NOMO-1 (cell line): ENCODE measurements at regions not wholly inside any gene's neighbourhood (a gene's known extent, or its start where the extent isn't known, plus 50 kb on each side); places are given as distances from the start of the nearest gene placed in this dataset.
A peak's percentile ranks its signal among the peaks of the same experiment; 100 is the strongest.

Experiments
- DNase-seq, 2 experiments: peaks; one replicate each; lab custom pipeline; 2025; ENCODE audit not compliant: unreplicated experiment in 2 of 2; lab: John Stamatoyannopoulos, UW

- no peak for DNase-seq
These were observed 315.8 kb downstream of the MID1IP1 start for GRCh38 chrX:39117101-39117500.

DNA sequence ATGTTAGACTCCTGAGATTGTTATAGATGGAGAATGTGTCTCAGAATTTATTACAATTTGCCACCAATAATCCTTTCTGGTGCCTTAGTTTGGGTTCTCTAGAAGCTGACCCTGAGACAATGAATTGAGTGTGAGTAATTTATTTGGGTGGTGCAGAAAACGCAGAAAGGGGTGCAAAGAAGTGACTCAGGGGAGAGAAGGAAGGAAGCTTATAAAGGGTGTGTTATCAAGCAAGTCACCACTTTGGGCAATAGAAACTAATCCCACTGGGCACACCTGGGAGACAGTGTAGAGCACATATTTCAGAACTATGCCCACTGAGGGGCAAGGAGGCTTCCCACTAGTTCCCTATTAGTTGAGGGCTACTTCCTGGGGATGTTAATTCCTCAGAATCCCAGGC lies 320.6 kb downstream of the MID1IP1 start:
- no peak for DNase-seq

DNA sequence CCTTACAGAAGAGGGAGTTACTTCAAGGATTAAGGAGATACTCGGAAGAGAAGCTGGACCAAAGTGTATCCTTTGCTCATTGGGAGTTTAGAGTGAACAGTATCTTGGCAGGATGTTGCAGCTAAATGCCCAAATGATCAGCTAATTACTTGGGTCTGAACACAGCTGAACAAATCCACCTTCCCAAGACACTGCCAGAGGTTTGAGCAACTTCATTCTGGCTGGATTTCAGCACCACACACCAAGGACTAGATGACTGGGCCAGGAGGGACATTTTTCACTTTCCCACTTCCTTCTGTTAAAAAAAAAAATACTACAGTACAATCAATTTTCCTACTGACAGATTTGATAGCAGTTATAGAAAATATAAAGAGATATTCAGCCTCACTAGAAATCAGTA lies 324.6 kb downstream of the MID1IP1 start:
- DNase-seq, result no peak

GRCh38 chrX:39133971-39134370 lies 332.7 kb downstream of the MID1IP1 start:
- DNase-seq, result peak; percentile 20 to 41

DNA sequence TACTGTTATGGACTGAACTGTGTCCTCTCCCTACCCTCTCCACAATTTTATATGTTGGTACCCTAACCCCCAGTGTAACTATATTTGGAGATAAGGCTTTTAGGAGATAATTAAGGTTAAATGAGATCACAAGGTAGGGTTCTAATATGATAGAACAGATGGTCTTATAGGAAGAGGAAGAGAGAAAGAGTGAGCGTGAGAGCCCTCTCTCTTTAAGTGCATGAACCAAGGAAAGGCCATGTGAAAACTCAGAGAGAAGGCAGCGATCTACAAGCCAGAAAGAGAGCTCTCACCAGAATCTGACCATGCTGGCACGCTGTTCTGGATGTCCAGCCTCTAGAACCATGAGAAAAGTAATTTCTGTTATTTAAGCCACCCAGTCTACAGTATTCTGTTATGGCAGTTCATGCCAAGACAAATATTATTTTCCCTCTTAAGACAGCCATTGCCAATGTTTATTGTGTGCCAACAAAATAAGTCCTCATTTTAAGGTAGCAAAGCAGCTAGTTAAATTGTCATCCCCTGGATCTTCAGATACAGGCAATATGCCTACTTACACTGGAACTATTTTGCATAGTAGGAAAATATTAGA lies 336.2 kb downstream of the MID1IP1 start:
- no peak for DNase-seq

DNA sequence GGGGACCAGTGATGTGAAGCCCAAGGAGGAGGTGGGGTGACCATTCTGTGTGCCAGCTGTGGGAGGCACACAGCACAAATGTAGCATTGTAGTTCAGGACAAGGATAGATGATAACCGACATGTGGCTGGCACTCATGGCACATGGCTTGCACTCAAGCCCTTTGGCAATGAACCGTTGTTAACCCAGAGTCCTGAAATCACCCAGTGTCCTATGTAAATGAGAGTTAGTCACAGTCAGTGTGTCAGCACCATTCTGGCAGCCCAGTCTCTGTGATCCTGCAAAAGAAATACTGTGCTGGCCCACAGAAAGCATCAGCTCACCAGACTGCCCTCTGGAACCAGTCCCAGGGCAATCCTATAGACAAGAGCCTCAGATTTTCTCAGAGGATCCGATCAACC lies 339.3 kb downstream of the MID1IP1 start:
- DNase-seq, result no peak

- DNase-seq, result peak; percentile 88 to 97
These were observed 343.1 kb downstream of the MID1IP1 start for GRCh38 chrX:39144323-39144722.

DNA sequence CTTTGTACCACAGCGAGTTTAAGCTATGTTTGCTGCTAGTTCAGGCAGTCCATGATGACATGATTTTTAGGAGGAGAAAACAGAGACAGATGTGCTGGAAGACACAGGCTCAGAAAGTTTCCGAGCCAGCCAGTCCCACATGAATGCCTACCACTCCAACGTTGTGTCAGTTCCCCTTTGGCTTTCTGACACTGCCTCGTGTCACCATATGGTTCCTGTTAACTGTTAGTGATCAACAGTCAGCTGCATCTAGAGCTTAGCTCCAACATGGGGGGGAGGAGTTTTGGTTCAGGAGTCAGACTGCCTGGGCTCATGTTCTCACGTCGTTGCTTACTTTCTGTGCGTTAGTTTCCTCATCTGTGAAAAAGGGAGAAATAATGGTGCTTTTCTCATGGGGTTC lies 343.7 kb downstream of the MID1IP1 start:
- peak; percentile 86 to 96 for DNase-seq

DNA sequence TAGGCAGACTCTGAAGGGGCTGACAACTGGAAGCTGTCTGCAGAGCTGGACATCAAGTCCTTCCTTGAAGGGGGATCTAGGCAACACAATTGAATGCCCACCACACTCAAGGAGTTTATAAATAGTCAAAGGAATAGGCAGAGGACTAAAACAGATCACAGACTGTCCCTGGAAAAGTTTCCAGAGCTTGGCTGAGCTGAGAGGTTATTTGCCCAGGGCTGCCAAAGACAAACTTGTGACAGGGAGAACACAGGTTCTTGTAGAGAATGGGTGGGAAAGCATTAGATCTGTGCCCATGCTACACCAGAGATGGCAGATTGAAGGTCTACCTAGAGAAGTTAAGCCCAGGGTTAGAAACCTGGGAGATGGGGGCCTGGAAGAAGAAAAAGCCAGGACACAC lies 344.6 kb downstream of the MID1IP1 start:
- DNase-seq, result no peak

DNA sequence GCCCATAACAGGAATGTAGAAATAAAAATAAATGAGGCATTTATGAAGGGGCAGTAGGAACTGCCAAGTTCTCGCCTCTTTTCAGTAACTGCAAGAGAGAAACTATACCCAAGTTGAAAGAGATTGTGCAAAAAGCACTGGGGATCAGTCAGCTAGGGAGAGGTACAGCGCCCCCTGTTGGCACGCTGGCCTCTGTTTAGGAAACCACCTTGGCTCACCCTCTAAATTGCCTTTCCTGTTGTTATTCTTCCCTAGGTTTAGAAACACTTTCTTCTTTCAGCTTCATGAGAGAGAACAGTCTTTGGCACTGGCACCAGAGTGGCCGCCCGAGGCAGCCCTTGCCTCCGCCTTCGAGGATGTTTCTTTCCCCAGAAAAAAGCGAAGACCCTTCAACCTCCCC lies 348.5 kb downstream of the MID1IP1 start:
- peak; percentile 70 to 82 for DNase-seq

DNA sequence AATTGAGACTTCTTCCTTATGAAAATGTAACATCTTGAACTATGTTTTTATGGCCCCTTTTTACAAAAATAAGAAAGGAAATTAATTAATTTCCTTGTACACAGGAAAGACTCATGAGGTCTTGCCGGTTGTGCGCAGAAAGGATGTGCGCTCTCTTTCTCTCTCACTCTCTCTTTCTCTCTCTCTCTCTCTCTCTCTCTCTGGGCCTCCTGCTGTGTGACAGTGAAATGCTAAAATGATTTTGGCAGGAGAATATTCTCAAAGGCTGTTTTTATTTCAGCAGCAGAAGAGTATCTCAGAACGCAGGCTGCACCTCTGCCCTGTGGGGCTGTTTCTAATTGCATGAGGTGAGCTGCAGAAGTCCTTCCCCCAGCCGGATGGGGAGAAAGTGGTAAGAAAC lies 349.0 kb downstream of the MID1IP1 start:
- no peak for DNase-seq

GRCh38 chrX:39150621-39151020 lies 349.4 kb downstream of the MID1IP1 start:
- no peak for DNase-seq

- peak; percentile 35 to 69 for DNase-seq
These were observed 350.9 kb downstream of the MID1IP1 start for GRCh38 chrX:39152106-39152649.

DNA sequence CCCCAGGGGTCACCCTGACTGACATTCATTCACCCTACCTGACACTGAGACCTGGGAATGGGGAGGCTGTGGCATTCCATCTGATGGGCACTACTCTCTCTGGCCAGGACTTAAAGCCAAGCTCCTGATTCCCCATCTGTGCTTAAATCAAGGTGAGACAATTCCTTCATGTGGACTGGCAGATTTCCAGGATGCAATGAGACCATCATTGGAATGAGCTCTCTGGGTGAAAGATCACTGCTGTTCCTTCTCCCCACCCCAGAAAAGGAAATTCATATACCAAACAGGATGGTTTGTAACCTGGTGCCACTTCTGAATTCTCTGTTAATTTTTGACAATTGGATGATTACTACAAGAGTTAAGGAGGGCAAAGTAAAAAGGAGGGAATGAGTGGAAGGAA lies 354.8 kb downstream of the MID1IP1 start:
- DNase-seq, result no peak

GRCh38 chrX:39157006-39157405 lies 355.7 kb downstream of the MID1IP1 start:
- DNase-seq, result no peak

- DNase-seq, result no peak
These were observed 356.5 kb downstream of the MID1IP1 start for GRCh38 chrX:39157796-39158195.

DNA sequence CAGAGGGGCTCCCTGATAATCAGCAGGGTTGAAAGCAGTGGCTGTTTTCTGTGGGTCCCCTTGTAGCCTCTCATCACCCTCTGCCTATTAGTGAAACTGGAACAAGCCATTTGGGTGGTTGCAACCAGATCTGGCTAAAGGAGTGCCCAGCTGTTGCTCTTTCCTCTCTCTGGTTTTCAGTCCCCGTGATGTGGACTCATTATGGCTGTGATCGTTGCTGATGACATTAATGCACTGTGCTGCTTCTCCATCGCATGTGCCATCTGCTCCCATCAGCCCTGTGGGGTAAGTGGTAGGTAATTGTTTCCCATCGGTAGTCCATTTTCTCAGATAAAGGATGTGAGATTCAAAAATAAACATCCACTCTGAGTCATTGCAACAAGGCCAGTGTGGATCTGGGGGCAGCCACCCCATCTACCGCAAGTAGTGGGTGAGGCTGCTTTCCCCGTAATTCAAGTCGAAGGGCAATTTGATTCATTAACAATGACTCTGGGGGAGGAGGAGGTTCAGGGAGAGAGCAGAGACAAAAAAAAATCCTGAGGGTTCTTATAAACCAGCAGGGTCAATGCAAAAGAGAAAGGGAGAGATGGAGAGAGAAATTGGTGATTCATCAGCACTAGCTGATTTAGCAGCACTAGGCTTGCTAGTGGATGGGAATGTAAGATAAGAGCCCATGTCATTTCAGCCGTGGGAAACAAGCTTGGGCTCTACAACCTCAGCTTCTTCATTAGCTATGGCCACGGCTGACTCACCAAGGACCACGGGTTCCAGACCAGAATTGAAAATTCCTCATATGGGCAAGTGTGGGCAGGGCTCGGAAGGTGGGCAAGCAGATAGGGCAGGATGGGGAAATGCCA lies 357.8 kb downstream of the MID1IP1 start:
- peak; percentile 39 to 50 for DNase-seq

DNA sequence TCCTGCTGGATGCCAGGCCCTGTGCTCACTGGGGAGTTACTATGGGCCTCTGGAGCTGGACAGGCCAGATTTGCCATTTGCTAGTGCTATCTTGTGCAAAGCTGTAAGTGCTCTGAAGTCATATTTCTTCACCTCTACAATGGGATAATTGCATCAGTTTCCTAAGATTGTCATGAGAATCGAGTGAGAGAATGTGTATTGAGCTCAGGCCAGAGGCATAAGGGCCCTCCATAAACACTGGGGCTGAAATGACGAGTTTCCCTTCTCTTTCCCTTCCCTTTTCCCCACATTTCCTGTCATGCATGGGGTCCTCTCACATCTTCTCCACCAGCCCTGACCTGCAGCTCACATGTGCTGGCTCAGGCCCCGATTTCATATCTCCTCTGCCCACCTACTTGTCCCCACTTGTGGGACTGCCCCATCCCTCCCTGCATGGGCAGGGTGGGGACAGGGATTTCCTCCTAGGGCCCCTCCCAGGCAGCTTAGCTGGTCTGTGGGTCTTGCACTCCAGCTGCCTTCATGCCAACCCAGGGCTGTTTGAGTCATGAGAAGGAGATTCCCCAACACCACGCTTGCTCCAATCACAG lies 358.8 kb downstream of the MID1IP1 start:
- DNase-seq, result no peak

GRCh38 chrX:39161611-39162255 lies 360.5 kb downstream of the MID1IP1 start:
- DNase-seq, result no peak

GRCh38 chrX:39162322-39162735 lies 361.1 kb downstream of the MID1IP1 start:
- no peak for DNase-seq

DNA sequence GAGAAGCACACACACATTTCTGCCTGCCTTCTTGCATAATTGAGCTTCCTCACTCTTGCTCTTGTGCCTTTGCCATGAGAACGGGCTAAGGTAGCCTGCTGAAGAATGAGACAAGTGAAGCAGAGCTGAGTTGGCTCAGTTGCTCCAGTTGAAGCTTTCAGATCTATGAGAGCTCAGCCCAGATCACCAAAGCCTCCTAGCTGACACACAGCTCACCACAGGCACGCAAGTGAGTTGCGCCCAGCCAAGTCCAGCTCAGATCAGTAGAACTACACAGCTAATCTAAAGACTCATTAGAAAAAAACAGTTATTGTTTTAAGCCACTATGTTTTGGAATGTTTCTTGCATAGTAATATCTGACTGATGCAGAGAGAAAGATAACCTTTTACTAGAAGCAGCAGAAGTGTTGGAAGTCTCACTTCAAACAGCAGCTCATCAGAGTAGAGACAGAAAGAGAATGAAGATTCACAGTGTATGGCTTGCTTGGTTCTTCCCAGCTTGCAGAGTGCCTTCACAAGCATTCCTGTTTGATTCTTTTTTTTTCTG lies 362.4 kb downstream of the MID1IP1 start:
- DNase-seq, result no peak
